ENCODE measurements at regions not wholly inside any gene's neighbourhood (a gene's known extent, or its start where the extent isn't known, plus 50 kb on each side); places are given as distances from the start of the nearest gene placed in this dataset.

GRCh38 chr6:159104931-159105330 lies 60.1 kb upstream of the TAGAP start:
- TF ChIP-seq CTCF (IDR thresholded peaks at IDR 0.05), result no peak
- Histone ChIP-seq H3K9me3 (ENCODE audit: control insufficient read depth, insufficient read depth, low read length) (no peaks in the 10 kb centered on the region), H3K4me1 (ENCODE audit: control insufficient read depth, insufficient read depth, low read length) (peaks cover 64% of the 10 kb centered on the region), H3K4me3 (ENCODE audit: low read length) (no peak overlapping the region), H3K36me3 (ENCODE audit: control insufficient read depth, insufficient read depth, low read length) (no peaks in the 10 kb centered on the region), H3K27me3 (ENCODE audit: control insufficient read depth, insufficient read depth, low read length) (no peaks in the 10 kb centered on the region), H3K27ac (ENCODE audit: low read length) (peak overlapping the region; percentile 71)
- Mint-ChIP-seq H3K4me1 (peaks cover 62 to 66% of the 10 kb centered on the region in 2 donors), H3K9me3 (no peaks in the 10 kb centered on the region), H3K36me3 (no peaks in the 10 kb centered on the region), H3K4me3 (peak overlapping the region; percentile 47), H3K27ac (peak overlapping the region; percentile 83 to 95), H3K27me3 (ENCODE audit: low read depth in 2 of 2) (no peaks in the 10 kb centered on the region)
- intact Hi-C loops (cut with micrococcal nuclease), result loop anchor here (1.0 to 5.0 kb wide), 5 partner anchors 30 to 388 kb away; no protein-coding TSS in a partner anchor
- peak; percentile 15 to 52 for DNase-seq
- WGBS (ENCODE audit: insufficient coverage), result 35% methylated on average over 5 of the region's 5 CpGs
- ATAC-seq, result no peak

GRCh38 chr6:159104163-159104925 lies 59.6 kb upstream of the TAGAP start:
- intact Hi-C loops (cut with micrococcal nuclease), result loop anchor here (1.0 to 2.0 kb wide), 3 partner anchors 30 to 388 kb away; no protein-coding TSS in a partner anchor
- DNase-seq (peak; percentile 72 to 92), ATAC-seq (peak; percentile 68 to 81 (median 68))
- H3K4me1 ChIP-seq (ENCODE audit: control insufficient read depth, insufficient read depth, low read length), result peaks cover 61% of the 10 kb centered on the region
- no peaks in the 10 kb centered on the region for H3K27me3 ChIP-seq (ENCODE audit: control insufficient read depth, insufficient read depth, low read length)
- peak; percentile 94 for TF ChIP-seq CTCF (IDR thresholded peaks at IDR 0.05)
- WGBS (ENCODE audit: insufficient coverage), result 20% methylated on average over 17 of the region's 17 CpGs
- H3K36me3 Mint-ChIP-seq, result no peaks in the 10 kb centered on the region
- no peaks in the 10 kb centered on the region for H3K9me3 Mint-ChIP-seq
- H3K9me3 ChIP-seq (ENCODE audit: control insufficient read depth, insufficient read depth, low read length), result no peaks in the 10 kb centered on the region
- no peaks in the 10 kb centered on the region for H3K36me3 ChIP-seq (ENCODE audit: control insufficient read depth, insufficient read depth, low read length)
- peak overlapping the region; percentile 67 for H3K4me3 Mint-ChIP-seq
- peaks cover 56 to 62% of the 10 kb centered on the region in 2 donors for H3K4me1 Mint-ChIP-seq
- H3K27me3 Mint-ChIP-seq (ENCODE audit: low read depth in 2 of 2), result no peaks in the 10 kb centered on the region
- peak overlapping the region; percentile 83 to 95 for H3K27ac Mint-ChIP-seq
- H3K27ac ChIP-seq (ENCODE audit: low read length), result peak overlapping the region; percentile 71
- no peak overlapping the region for H3K4me3 ChIP-seq (ENCODE audit: low read length)

- no peaks in the 10 kb centered on the region for H3K9me3 ChIP-seq (ENCODE audit: control insufficient read depth, insufficient read depth, low read length)
- no peak overlapping the region for H3K27ac ChIP-seq (ENCODE audit: low read length)
- H3K4me3 Mint-ChIP-seq, result peak overlapping the region; percentile 67
- no peak overlapping the region for H3K4me3 ChIP-seq (ENCODE audit: low read length)
- intact Hi-C loops (cut with micrococcal nuclease), result loop anchor here (1.0 to 2.0 kb wide), 3 partner anchors 31 to 387 kb away; no protein-coding TSS in a partner anchor
- ATAC-seq, result no peak
- H3K4me1 Mint-ChIP-seq, result peaks cover 59 to 63% of the 10 kb centered on the region in 2 donors
- no peak for DNase-seq
- no peaks in the 10 kb centered on the region for H3K36me3 Mint-ChIP-seq
- no peaks in the 10 kb centered on the region for H3K36me3 ChIP-seq (ENCODE audit: control insufficient read depth, insufficient read depth, low read length)
- peaks cover 62% of the 10 kb centered on the region for H3K4me1 ChIP-seq (ENCODE audit: control insufficient read depth, insufficient read depth, low read length)
- WGBS (ENCODE audit: insufficient coverage), result 68% methylated on average over 17 of the region's 18 CpGs
- H3K27me3 ChIP-seq (ENCODE audit: control insufficient read depth, insufficient read depth, low read length), result no peaks in the 10 kb centered on the region
- peak overlapping the region; percentile 83 to 95 for H3K27ac Mint-ChIP-seq
- no peaks in the 10 kb centered on the region for H3K9me3 Mint-ChIP-seq
- no peaks in the 10 kb centered on the region for H3K27me3 Mint-ChIP-seq (ENCODE audit: low read depth in 2 of 2)
- no peak for TF ChIP-seq CTCF (IDR thresholded peaks at IDR 0.05)
These were observed 58.8 kb upstream of the TAGAP start for GRCh38 chr6:159103396-159104162.
